Activated CD4-positive, CD25-positive, alpha-beta regulatory T cell treated with anti-CD3 and anti-CD28 coated beads, Interleukin-2, amount 50 U/mL, for 16 hours (primary cell): ENCODE measurements at regions not wholly inside any gene's neighbourhood (a gene's known extent, or its start where the extent isn't known, plus 50 kb on each side); places are given as distances from the start of the nearest gene placed in this dataset.
"Not testable (repeated sequence)": the region's sequence is repeated elsewhere in the genome, so short reads cannot be mapped to it uniquely, and the experiment has no call there.

Experiments
- DNase-seq: peaks from one replicate; pipeline ENCODE4 v3.0.0-alpha.2; 2020; ENCODE audit warnings: low read depth, low spot score

- no peak for DNase-seq
Measured at GRCh38 chr17:72365857-72366414, 245.1 kb downstream of the SOX9 start.

- DNase-seq = no peak
Measured at GRCh38 chr17:72366626-72367025, 245.8 kb downstream of the SOX9 start.

GRCh38 chr17:72368191-72368590 lies 247.4 kb downstream of the SOX9 start:
- no peak for DNase-seq

- DNase-seq = no peak
Measured at GRCh38 chr17:72369366-72369765, 248.5 kb downstream of the SOX9 start.

GRCh38 chr17:72370819-72371218 lies 250.0 kb downstream of the SOX9 start:
- no peak for DNase-seq

GRCh38 chr17:72372185-72372584 lies 251.4 kb downstream of the SOX9 start:
- no peak for DNase-seq

- no peak for DNase-seq
Measured at GRCh38 chr17:72373910-72374741, 253.3 kb downstream of the SOX9 start.

GRCh38 chr17:72376526-72377345 lies 255.9 kb downstream of the SOX9 start:
- no peak for DNase-seq

- no peak for DNase-seq
Measured at GRCh38 chr17:72378414-72379390, 257.9 kb downstream of the SOX9 start.

GRCh38 chr17:72379516-72379915 lies 258.7 kb downstream of the SOX9 start:
- DNase-seq = no peak

- DNase-seq = no peak
Measured at GRCh38 chr17:72380120-72380519, 259.3 kb downstream of the SOX9 start.

- no peak for DNase-seq
Measured at GRCh38 chr17:72380737-72381136, 259.9 kb downstream of the SOX9 start.

GRCh38 chr17:72381597-72382397 lies 261.0 kb downstream of the SOX9 start:
- no peak for DNase-seq

- no peak for DNase-seq
Measured at GRCh38 chr17:72382971-72383722, 262.3 kb downstream of the SOX9 start.

GRCh38 chr17:72385475-72385874 lies 264.7 kb downstream of the SOX9 start:
- no peak for DNase-seq

- not testable (repeated sequence) for DNase-seq
Measured at GRCh38 chr17:72386173-72386572, 265.4 kb downstream of the SOX9 start.

GRCh38 chr17:72386619-72387237 lies 265.9 kb downstream of the SOX9 start:
- no peak for DNase-seq

- no peak for DNase-seq
Measured at GRCh38 chr17:72387487-72387886, 266.7 kb downstream of the SOX9 start.

- no peak for DNase-seq
Measured at GRCh38 chr17:72387969-72388368, 267.1 kb downstream of the SOX9 start.
